SU-DHL-6 (cell line): ENCODE measurements at regions not wholly inside any gene's neighbourhood (a gene's known extent, or its start where the extent isn't known, plus 50 kb on each side); places are given as distances from the start of the nearest gene placed in this dataset.

Experiments used
- CTCF ChIP-seq: fragments of 200-600 bp; sonication (generic); IDR thresholded peaks from one replicate; pipeline ENCODE4 v1.5.1; 2017; ENCODE audit warnings: antibody characterized with exemption, mild to moderate bottlenecking, low read length, moderate library complexity; ENCODE audit not compliant: insufficient read depth, poor library complexity, severe bottlenecking
- EZH2phosphoT487 ChIP-seq: fragments of 200-600 bp; sonication (generic), shearing (Covaris generic); conservative IDR thresholded peaks from 2 replicates; pipeline ENCODE4 v1.6.1; 2018; ENCODE audit warnings: mild to moderate bottlenecking, antibody characterized with exemption, low read length, moderate library complexity, mixed read lengths

- TF ChIP-seq CTCF (no peak), EZH2phosphoT487 (no peak)
Observed at GRCh38 chr3:135416182-135416581, 549.3 kb upstream of the PPP2R3A start.
